ENCODE measurements at regions not wholly inside any gene's neighbourhood (a gene's known extent, or its start where the extent isn't known, plus 50 kb on each side); places are given as distances from the start of the nearest gene placed in this dataset.

- Mint-ChIP-seq H3K4me1 (no peaks in the 10 kb centered on the region), H3K27ac (no peak overlapping the region), H3K36me3 (ENCODE audit: low read depth) (no peaks in the 10 kb centered on the region), H3K9me3 (peaks cover 7% of the 10 kb centered on the region), H3K4me3 (no peak overlapping the region), H3K27me3 (no peaks in the 10 kb centered on the region)
- POLR2A ChIA-PET: no interaction called here
- intact Hi-C loops (cut with micrococcal nuclease): no loop called here
- ATAC-seq (ENCODE audit: low read depth): no peak
- no peak for DNase-seq
- CTCF ChIA-PET: no interaction called here
- TF ChIP-seq, protein P1, sequence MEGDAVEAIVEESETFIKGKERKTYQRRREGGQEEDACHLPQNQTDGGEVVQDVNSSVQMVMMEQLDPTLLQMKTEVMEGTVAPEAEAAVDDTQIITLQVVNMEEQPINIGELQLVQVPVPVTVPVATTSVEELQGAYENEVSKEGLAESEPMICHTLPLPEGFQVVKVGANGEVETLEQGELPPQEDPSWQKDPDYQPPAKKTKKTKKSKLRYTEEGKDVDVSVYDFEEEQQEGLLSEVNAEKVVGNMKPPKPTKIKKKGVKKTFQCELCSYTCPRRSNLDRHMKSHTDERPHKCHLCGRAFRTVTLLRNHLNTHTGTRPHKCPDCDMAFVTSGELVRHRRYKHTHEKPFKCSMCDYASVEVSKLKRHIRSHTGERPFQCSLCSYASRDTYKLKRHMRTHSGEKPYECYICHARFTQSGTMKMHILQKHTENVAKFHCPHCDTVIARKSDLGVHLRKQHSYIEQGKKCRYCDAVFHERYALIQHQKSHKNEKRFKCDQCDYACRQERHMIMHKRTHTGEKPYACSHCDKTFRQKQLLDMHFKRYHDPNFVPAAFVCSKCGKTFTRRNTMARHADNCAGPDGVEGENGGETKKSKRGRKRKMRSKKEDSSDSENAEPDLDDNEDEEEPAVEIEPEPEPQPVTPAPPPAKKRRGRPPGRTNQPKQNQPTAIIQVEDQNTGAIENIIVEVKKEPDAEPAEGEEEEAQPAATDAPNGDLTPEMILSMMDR (IDR thresholded peaks at IDR 0.05): no peak
Measured at GRCh38 chr19:28168557-28168956, 1044.4 kb downstream of the UQCRFS1 start.

GRCh38 chr19:28166025-28166424 lies 1046.9 kb downstream of the UQCRFS1 start:
- H3K4me3 Mint-ChIP-seq: no peak overlapping the region
- intact Hi-C loops (cut with micrococcal nuclease): no loop called here
- CTCF ChIA-PET: no interaction called here
- ATAC-seq (ENCODE audit: low read depth) (no peak), DNase-seq (no peak)
- H3K4me1 Mint-ChIP-seq: no peaks in the 10 kb centered on the region
- POLR2A ChIA-PET: no interaction called here
- peaks cover 6% of the 10 kb centered on the region for H3K9me3 Mint-ChIP-seq
- H3K27ac Mint-ChIP-seq: no peak overlapping the region
- TF ChIP-seq, protein P1 (IDR thresholded peaks at IDR 0.05): no peak
- no peaks in the 10 kb centered on the region for H3K36me3 Mint-ChIP-seq (ENCODE audit: low read depth)
- no peaks in the 10 kb centered on the region for H3K27me3 Mint-ChIP-seq

DNA sequence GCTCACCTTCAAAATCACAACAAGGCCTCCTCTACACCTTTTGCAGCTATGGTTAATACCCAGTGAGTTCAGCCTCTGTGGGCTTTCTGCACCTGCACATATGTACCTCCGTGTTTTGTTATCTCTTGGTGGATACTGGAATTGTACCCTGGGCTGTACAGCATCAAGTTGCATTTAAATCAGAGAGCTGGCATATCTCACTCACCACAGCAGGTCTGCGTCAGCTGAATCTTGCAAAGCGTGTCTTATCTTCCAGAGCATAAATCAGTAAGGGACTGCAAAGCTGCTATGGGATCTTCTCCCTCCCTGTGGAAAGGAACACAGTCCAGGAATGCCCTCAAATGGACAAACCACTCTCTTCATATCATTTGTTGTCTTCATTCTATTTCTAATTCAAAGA lies 1048.7 kb downstream of the UQCRFS1 start:
- intact Hi-C loops (cut with micrococcal nuclease): no loop called here
- Mint-ChIP-seq H3K9me3 (peaks cover 13% of the 10 kb centered on the region), H3K4me3 (no peak overlapping the region), H3K4me1 (no peaks in the 10 kb centered on the region), H3K27ac (no peak overlapping the region), H3K36me3 (ENCODE audit: low read depth) (no peaks in the 10 kb centered on the region), H3K27me3 (no peaks in the 10 kb centered on the region)
- TF ChIP-seq, protein P1 (IDR thresholded peaks at IDR 0.05): no peak
- DNase-seq (no peak), ATAC-seq (ENCODE audit: low read depth) (no peak)
- CTCF ChIA-PET: no interaction called here
- POLR2A ChIA-PET: no interaction called here

- Mint-ChIP-seq H3K27ac (no peak overlapping the region), H3K36me3 (ENCODE audit: low read depth) (no peaks in the 10 kb centered on the region), H3K27me3 (no peaks in the 10 kb centered on the region), H3K4me1 (no peaks in the 10 kb centered on the region), H3K9me3 (peaks cover 32% of the 10 kb centered on the region), H3K4me3 (no peak overlapping the region)
- TF ChIP-seq, protein P1 (IDR thresholded peaks at IDR 0.05): no peak
- intact Hi-C loops (cut with micrococcal nuclease): no loop called here
- DNase-seq: no peak
- ChIA-PET CTCF (no interaction called here), POLR2A (no interaction called here)
- no peak for ATAC-seq (ENCODE audit: low read depth)
Measured at GRCh38 chr19:28159065-28159464, 1053.9 kb downstream of the UQCRFS1 start.

DNA sequence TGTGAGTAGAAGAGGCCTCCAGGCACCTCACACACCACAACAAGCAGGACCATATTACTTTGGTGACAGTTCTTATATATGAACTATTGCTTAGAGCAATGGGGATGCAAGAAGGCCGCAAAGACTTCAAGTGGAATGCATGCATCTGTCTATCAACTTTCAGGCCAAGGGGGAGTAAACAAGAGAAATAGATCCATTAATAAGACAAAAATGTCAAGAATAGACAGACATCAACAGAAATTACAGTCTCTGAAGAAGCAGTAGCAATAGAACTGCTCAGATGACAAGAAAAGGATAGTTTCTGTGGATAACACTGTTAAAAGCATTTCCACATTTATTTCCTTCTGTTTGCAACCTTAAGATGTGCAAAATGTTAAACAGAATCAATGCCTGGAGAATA lies 1057.7 kb downstream of the UQCRFS1 start:
- peaks cover 26% of the 10 kb centered on the region for H3K9me3 Mint-ChIP-seq
- no peak for ATAC-seq (ENCODE audit: low read depth)
- no peak overlapping the region for H3K4me3 Mint-ChIP-seq
- H3K4me1 Mint-ChIP-seq: no peaks in the 10 kb centered on the region
- DNase-seq: no peak
- H3K27ac Mint-ChIP-seq: no peak overlapping the region
- ChIA-PET POLR2A (no interaction called here), CTCF (no interaction called here)
- TF ChIP-seq, protein P1 (IDR thresholded peaks at IDR 0.05): no peak
- no peaks in the 10 kb centered on the region for H3K36me3 Mint-ChIP-seq (ENCODE audit: low read depth)
- H3K27me3 Mint-ChIP-seq: no peaks in the 10 kb centered on the region
- intact Hi-C loops (cut with micrococcal nuclease): no loop called here
